HG02623 (cell line): ENCODE measurements at regions not wholly inside any gene's neighbourhood (a gene's known extent, or its start where the extent isn't known, plus 50 kb on each side); places are given as distances from the start of the nearest gene placed in this dataset.
A peak's percentile ranks its signal among the peaks of the same experiment; 100 is the strongest.
"Not testable (repeated sequence)": the region's sequence is repeated elsewhere in the genome, so short reads cannot be mapped to it uniquely, and the experiment has no call there.

Source experiments
- ATAC-seq: cut with Tn5 transposase; IDR thresholded peaks from one replicate; pipeline ENCODE4 v1.9.1; 2021; ENCODE audit warnings: moderate library complexity; ENCODE audit not compliant: unreplicated experiment

- not testable (repeated sequence) for ATAC-seq
These were observed 51.1 kb downstream of the NBPF8 start for GRCh38 chr1:120465900-120466299.

- ATAC-seq, result not testable (repeated sequence)
These were observed 62.8 kb downstream of the NBPF8 start for GRCh38 chr1:120477663-120478062.

DNA sequence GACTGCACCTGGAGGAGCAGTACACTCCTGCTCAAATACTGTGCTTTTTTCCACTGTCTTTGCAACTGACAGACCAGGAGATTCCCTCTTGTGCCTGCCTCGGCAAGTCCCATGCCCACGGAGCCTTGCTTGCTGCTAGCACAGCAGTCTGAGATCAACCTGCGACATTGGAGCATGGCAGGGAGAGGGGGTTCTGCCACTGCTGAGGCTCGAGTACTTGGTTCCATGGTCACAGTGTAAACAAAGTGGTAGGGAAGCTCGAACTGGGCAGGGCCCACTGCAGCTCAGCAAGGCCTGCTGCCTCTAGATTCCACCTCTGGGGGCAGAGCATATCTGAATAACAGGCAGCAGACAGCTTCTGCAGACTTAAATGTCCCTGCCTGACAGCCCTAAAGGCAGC lies 63.6 kb downstream of the NBPF8 start:
- ATAC-seq, result not testable (repeated sequence)

- not testable (repeated sequence) for ATAC-seq
These were observed 72.7 kb downstream of the NBPF8 start for GRCh38 chr1:120487542-120487941.

GRCh38 chr1:120489217-120489616 lies 74.4 kb downstream of the NBPF8 start:
- not testable (repeated sequence) for ATAC-seq

DNA sequence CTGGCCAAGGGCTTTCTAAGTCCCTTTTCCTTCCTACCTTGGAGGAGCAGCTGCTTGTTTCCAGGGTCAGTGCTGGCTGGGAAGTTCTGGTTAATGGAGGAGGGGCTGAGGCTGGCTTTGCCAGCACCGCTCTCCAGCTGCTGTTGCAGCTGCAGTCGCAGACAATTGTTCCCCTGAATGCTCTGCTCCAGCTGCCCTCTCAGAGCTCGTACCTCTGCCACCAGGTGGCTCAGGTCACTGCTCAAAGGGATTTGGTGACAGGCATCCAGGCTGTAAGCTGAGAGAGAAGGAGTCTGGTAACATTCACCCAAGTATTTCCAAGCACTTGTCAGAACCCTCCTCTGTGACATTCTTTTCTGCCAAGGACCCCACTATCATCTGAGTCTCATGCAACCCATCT lies 82.3 kb downstream of the NBPF8 start:
- not testable (repeated sequence) for ATAC-seq

GRCh38 chr1:120503284-120503683 lies 88.4 kb downstream of the NBPF8 start:
- ATAC-seq, result not testable (repeated sequence)

GRCh38 chr1:120506352-120506751 lies 91.5 kb downstream of the NBPF8 start:
- not testable (repeated sequence) for ATAC-seq

GRCh38 chr1:120508351-120508750 lies 93.5 kb downstream of the NBPF8 start:
- ATAC-seq, result not testable (repeated sequence)

GRCh38 chr1:120509258-120509657 lies 94.4 kb downstream of the NBPF8 start:
- ATAC-seq, result not testable (repeated sequence)

DNA sequence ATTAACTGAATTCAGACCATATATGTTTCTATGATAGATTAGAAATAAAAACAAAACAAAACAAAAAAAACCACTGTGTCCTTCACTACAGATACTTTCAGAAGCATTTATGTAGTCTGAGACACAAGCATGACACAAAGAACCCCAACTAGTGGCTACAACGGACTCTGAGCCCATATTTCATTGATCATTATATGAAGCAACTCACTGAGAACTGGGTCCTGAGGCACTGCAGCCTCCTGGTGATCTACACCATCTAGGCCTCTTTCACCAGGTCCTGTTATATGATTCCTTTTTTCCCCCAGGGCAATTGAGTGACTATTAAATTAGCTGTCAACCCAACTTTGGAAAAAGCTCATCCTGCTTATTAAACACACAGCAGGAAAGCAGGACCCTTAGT lies 98.3 kb downstream of the NBPF8 start:
- not testable (repeated sequence) for ATAC-seq

- ATAC-seq, result not testable (repeated sequence)
These were observed 98.7 kb downstream of the NBPF8 start for GRCh38 chr1:120513531-120513930.

DNA sequence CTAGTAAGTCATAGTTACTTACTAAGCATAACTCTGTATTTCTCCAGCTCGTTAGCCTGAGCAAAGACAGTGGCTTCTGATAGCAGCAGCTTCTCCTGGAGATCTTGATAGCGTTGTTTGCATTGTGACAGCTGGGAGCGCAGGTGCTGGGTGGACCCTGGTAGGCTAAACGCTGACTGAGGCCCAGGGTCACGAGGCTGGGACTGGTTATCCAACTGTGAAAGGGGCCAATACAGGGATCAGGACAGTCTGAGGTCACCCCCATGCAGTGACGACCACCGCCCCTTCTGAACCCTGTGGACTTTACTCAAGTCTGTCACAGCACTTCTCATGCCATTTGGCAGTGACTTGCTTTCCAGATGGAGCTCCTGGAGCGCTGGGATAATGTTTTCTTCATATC lies 104.4 kb downstream of the NBPF8 start:
- not testable (repeated sequence) for ATAC-seq

GRCh38 chr1:120524416-120524815 lies 109.6 kb downstream of the NBPF8 start:
- ATAC-seq, result not testable (repeated sequence)

- not testable (repeated sequence) for ATAC-seq
These were observed 110.6 kb downstream of the NBPF8 start for GRCh38 chr1:120525386-120525785.

DNA sequence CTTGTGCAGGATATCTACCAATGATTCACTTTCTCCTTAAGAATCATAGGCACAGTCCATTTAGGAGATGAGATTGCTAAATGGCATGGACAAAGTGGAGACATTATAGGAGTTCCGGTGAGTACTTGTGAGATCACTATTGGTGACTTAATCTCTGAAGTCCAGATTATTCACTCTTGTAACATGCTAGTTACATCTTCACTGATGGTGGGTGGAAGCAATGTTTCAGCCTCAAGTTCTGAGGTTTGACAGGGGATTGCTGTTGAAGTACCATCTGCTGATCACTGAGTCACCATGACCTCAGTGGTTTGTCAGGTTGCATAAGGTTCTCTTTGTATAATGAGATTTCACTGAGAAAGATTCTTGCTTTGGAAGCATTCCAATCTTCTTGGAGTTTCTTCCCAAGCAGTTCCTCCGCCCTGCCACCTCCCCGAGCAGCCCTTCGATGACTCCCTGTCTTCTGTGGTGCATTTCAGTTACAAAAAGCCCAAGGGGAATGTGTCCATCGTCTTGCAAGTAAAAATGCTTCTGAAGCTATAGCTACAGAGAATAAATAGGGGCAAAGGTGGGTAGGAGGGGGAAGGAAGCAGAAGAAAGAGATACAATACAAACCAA lies 114.7 kb downstream of the NBPF8 start:
- ATAC-seq, result not testable (repeated sequence)

GRCh38 chr1:120531455-120531854 lies 116.6 kb downstream of the NBPF8 start:
- not testable (repeated sequence) for ATAC-seq

DNA sequence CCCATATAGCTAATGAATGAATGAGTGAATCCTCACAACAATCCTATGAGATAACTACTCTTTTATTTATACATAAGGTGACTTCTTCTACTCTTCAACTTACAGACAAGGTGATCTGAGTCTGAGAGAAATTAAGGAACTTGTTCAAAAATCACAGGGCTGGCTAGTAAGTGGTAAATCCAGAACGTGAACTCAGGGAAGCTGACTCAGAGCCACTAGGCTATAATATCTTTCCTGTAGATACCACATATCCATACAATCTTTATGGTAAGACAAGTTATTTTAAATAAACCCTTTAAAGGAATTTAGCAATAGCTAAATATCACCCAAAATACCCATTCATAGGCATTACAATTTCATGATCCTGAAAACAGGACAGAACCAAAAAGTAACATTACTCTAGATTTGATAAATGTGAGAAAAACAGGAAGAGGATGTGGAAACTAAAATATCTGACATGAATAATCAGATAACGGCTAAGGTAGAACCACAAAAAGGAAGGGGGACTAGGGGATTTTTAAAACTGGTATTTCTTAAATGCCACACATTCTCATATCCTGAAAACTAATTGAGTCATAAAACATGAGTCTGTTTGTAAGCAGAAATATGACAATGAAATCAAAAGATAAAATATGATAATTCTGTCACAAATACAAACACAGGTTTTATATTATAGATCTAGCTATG lies 119.7 kb downstream of the NBPF8 start:
- peak; percentile 65 for ATAC-seq

- peak; percentile 55 for ATAC-seq
These were observed 120.2 kb downstream of the NBPF8 start for GRCh38 chr1:120535052-120535451.

- ATAC-seq, result not testable (repeated sequence)
These were observed 126.6 kb downstream of the NBPF8 start for GRCh38 chr1:120541394-120541793.

GRCh38 chr1:120542365-120542764 lies 127.5 kb downstream of the NBPF8 start:
- not testable (repeated sequence) for ATAC-seq

- ATAC-seq, result not testable (repeated sequence)
These were observed 128.1 kb downstream of the NBPF8 start for GRCh38 chr1:120542940-120543339.
